Stomach (tissue), 4 donors: ENCODE measurements at regions not wholly inside any gene's neighbourhood (a gene's known extent, or its start where the extent isn't known, plus 50 kb on each side); places are given as distances from the start of the nearest gene placed in this dataset.

ENCODE experiments used
- CTCF ChIP-seq, 7 experiments: fragments of 450-650 bp in 4 of 7; fragments of 200-600 bp in 3 of 7; sonication (generic) in 3 of 7; IDR thresholded peaks; one replicate each; pipeline ENCODE4 v1.5.1; 2016 to 2019; ENCODE audit warnings: antibody characterized with exemption in 7 of 7, control low read depth in 2 of 7, mild to moderate bottlenecking in 1 of 7
- EP300 ChIP-seq: sonication (generic); formaldehyde crosslinking; IDR thresholded peaks from one replicate; pipeline ENCODE4 v1.6.1; 2017; ENCODE audit warnings: antibody characterized with exemption
- POLR2A ChIP-seq, 4 donors: fragments of 450-650 bp; IDR thresholded peaks; one replicate each; pipeline ENCODE4 v1.6.1; 2016; ENCODE audit warnings: antibody characterized with exemption in 4 of 4, control low read depth in 2 of 4, mild to moderate bottlenecking in 1 of 4, moderate library complexity in 1 of 4
- POLR2AphosphoS5 ChIP-seq, 3 donors: sonication (generic); formaldehyde crosslinking; IDR thresholded peaks; one replicate each; pipeline ENCODE4 v1.6.1; 2016; ENCODE audit warnings: antibody characterized with exemption in 3 of 3

DNA sequence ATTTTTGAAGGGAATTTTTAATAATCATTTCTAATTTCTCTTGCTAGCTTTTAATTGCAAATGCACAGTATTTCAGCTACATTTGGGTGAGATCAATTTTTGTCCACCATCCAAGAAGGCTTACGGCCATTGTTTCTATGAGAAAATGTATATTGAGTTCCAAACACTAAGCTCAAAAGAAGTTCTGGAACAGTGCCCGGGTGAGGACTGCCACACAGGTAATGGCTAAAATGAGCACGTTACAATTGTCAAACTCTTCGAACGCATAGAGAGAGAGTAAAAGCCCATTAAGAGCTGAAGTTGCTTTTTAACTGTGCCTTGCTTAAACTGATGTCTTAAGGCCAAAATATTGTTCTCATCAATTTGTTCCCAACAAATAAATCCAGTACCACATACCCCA is 755.0 kb downstream of the DIAPH3 start:
- no peak for TF ChIP-seq CTCF (IDR thresholded peaks at IDR 0.05)
- no peak for TF ChIP-seq POLR2A (IDR thresholded peaks at IDR 0.05)
- TF ChIP-seq POLR2AphosphoS5 (IDR thresholded peaks at IDR 0.05), result no peak
- TF ChIP-seq EP300, result no peak
